Mesenteric fat pad (tissue), 1 donor: ENCODE measurements at regions not wholly inside any gene's neighbourhood (a gene's known extent, or its start where the extent isn't known, plus 50 kb on each side); places are given as distances from the start of the nearest gene placed in this dataset.
"Not testable (repeated sequence)": the region's sequence is repeated elsewhere in the genome, so short reads cannot be mapped to it uniquely, and the experiment has no call there.

Experiments
- DNase-seq: peaks from one replicate; pipeline ENCODE4 v3.0.0-alpha.2; 2020; ENCODE audit warnings: low spot score
- donor health status: DM: yes; HTN: yes; CAD: no.

DNA sequence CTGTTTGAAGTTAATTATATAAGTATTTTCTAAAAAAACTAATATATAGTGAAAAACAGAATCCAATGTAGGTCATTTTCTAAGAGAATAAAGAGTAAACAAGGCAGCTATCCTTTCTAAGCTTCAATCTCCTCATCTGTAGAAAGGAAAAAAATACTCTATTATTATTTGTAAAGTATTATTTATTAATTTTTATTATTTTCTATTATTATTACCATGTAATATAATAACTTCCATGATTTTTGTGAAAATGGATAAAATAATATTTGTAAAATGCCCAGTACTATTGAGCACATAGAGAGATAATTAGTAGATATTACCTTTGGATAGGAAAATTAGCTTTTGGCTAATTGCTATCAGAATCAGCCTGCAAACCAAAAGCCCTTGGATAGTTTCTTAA, 684.4 kb downstream of the MTRR start:
- DNase-seq: no peak

DNA sequence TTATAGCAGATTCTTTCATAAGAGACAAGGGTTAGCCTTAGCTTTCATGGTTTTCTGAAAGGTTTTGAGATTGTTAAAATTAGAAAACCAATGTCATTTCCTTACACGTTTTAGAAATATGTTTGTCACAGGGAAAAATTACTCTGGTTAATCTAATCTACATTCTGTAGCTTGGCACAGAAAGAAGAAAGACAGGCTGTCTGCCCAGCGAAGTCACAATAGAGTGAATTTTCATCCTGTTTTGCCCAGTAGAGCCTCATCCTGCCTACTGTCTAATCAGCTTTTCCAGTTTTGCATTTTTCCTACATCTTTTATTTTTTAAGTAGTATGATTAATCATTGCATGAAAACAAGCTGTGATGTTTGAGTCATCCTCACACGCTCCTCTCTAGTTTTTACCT, 688.8 kb downstream of the MTRR start:
- no peak for DNase-seq

- no peak for DNase-seq
Observed at GRCh38 chr5:8560776-8561175, 691.8 kb downstream of the MTRR start.

DNA sequence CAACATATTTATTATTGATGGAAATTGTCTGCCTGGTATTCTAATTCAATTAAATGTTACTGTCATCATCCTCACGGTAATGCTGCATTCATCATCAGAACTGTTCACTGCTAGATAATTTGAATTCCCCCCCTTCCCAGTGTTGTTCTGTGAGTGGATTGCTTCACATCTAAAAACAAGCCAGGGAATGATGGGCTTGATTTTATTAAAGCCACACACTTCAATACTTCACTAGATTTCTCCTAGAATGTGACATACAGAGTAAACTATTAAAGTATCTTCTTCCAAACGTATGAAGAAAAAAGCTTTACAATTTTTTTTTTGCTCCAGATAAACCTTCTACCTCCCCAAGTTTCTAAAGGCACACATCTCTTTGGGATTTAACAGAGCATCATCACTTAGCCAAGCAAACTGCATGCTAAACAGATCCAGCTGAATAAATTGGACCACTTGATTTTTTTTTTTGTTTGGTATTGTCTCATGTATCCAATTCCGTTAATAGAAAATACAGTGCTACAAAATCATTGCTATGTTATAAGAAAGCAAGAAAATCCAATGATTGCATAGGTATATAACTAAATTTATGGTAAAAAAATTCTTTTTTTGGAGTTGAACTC, 692.4 kb downstream of the MTRR start:
- DNase-seq: no peak

GRCh38 chr5:8561854-8562253, 692.9 kb downstream of the MTRR start:
- DNase-seq: no peak

DNA sequence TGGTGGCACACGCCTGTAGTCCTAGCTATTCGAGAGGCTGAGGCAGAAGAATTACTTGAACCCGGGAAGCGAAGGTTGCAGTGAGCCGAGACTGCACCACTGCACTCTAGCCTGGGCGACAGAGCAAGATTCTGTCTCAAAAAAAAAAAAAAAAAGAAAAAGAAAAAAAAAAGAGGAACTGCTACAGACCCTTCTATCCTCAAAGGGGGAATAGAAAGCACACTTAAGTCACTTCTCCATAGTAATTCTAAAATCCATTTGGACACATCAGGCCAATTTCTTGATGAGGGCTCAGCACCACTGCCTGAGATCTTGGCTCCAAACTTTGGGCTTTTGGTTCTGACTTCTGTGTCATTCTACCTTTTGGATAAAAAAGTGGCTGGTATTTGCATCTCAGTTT, 694.6 kb downstream of the MTRR start:
- DNase-seq: not testable (repeated sequence)

DNA sequence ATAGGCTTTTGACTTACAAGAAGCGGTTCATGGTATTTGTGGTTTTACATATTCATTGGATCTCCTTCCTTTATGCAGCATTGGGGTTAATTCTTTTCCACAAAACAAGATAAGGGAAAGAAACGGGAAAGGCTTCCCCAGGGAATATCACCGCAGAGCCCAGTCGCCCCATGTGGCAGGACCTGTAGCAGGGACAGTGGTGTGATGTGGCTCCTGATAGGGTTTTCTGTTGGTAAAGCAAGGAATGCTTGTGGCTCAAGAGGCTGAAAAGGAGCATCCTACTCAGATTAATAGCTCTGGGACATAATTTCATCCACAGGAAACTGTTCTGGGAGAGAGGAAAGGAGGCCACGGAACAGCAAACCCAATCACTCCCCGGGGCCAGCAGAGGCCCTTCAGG, 699.9 kb downstream of the MTRR start:
- no peak for DNase-seq

DNA sequence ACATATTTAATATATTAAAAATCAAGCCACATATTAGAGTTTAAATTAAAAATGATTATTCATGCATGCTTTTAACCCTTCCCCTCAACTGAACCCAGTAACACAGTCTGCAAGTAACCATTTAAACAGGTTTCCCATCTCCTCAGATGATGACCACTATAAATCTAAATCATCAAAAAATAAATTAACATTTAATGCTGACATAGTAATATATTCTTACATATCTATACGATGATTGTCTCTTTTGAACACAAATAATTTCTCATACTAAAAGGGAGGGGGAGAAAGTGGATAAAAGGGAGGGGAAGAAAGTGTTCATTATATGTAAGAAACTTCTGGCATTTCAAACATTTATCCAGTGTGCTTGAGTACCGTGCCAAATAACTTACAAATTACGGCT, 701.6 kb downstream of the MTRR start:
- DNase-seq: no peak

GRCh38 chr5:8576178-8576577, 707.2 kb downstream of the MTRR start:
- no peak for DNase-seq

GRCh38 chr5:8577792-8578191, 708.8 kb downstream of the MTRR start:
- no peak for DNase-seq

GRCh38 chr5:8580298-8580697, 711.4 kb downstream of the MTRR start:
- DNase-seq: no peak

DNA sequence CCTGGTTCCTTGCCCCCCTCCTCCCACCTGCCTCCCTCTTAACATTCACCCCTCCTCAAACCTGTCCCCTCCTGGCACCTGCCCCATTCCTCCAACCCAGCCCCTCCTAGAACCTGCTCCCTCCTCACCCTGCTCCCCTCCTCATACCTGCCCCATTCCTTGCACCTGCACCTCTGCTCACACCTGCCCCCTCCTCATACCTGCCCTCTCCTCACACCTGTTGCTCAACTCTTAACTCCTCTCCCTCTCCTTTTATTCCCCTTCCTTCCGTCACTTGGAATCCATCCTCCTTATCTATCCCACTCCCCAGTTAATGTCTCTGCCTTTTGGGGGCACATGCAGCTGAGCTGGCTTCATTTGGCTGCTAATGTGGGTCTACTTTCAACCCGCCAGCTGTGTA, 712.1 kb downstream of the MTRR start:
- DNase-seq: no peak

DNA sequence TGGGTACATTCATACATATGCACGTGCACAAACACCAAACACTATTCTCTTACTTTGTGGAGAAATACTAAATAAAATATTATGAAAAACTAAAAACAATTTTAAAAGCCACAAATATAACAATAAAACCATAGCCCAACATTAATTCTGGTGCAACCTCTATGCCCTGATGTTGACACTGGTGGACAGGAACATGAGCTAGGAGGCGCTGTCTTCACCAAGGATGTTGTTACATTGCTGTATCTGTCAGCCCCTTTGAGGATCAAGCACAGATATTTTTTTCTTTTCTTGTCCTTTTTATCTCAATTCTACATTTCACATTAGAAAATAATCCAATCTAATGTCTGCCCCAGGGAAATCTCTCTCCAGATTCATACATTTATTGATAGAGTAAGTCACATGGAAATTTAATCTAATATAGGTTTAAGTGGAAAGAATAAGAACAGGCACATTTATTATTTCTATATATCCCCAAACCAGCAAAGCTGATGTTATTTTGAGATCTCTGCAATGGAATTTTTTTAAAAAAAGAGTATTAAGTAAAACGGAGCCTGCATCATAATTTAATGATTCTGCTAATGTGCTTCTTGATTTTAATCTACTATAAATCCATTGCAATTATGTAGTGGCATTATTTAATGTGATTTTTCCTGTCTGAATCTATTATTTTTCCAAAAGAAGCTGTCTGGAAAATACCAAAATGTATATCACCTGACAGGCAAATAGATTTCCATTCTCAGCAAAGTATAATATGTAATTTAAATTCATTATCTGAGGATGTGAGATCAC, 716.5 kb downstream of the MTRR start:
- DNase-seq: no peak

DNA sequence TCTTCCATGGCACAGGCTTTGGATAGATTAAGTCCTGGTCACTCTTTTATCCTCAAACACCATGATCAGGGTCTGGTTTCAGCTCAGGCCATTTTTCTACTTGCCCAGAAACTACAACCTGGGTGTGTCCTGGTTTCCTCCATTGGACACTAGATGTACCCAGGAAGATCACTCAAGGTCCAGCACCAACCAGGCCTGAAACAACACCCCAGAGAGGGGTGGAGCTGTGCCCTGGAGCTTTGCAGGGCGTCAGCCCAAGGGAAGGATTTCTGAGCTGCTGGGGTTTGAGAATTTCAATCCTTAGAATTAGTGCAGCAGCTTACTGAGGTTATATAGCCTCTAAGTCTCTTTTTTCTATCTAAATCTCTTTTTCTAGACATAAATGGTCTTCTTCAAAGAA, 722.0 kb downstream of the MTRR start:
- no peak for DNase-seq

DNA sequence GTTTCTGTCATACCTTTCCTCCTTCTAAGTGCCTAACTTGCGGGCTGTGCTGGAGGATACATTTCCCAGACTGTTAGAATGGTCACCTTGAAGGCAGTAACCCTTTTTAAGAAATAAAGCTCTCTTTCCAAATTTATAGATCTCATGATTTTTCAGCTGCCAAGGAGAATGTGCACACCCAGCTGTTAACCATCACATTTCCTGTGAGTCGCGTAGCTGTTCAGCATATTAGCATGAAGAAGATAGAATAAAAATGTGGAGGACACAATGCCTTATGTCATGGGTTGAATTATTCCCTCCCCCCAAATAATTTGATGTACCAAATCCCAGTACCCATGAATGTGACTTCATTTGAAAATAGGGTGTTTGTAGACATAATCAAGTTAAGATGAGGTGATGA, 729.4 kb downstream of the MTRR start:
- DNase-seq: no peak

DNA sequence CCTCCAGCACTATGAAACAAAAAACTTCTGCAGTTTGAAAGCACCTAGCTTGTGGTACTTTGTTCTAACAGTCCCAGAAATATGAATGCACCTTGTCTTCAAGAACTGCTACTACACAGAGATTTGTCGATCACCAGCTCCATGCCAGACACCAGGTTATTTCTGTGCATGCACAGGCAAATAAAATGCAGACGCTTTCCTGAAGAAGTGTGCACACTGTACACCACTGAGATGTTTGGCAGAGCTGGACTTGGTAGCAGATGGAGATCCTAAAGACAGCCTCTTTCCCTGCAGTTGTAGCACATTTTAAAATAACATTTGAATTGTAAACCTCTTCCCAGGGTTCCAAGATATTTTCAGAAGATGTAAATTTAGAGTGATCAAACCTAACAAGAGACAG, 730.0 kb downstream of the MTRR start:
- DNase-seq: no peak

DNA sequence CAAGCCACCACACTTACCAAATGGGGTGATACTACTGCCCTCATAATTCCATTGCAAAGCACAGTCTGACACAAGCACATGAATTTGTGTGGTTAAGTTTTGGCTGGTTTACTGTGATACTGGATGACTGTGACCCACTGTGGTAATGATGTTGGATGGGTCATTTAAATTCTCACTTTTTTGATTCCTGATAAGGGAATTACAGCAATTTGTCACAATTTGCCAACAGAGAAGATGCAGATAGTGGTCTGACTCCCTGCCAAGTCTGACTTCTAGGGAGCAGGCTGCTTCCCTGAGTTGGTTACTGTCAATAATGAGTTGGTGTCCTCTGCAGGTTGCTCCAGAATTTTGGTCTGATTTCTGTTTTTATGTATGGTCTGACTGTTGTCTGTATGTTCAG, 731.9 kb downstream of the MTRR start:
- no peak for DNase-seq

- DNase-seq: no peak
Observed at GRCh38 chr5:8601831-8602354, 732.9 kb downstream of the MTRR start.

DNA sequence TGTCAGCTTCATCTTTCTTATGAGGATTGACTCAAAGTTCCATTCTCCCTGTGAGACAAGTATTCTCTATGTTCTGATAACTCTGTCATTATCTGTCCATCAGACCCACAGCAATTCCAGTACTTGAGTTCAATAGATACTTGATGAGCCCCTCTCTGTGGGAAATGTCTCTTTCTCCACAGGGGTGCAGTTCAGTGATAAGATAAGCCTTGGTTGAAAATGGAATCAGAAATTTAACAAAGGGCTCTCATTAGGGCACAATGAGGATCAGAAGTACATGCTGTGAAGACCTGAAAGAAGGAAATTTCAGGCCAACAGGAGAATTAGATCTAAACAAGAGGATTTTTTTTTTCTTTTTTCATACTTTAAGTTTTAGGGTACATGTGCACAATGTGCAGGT, 737.3 kb downstream of the MTRR start:
- DNase-seq: no peak

GRCh38 chr5:8611067-8611466, 742.1 kb downstream of the MTRR start:
- no peak for DNase-seq

DNA sequence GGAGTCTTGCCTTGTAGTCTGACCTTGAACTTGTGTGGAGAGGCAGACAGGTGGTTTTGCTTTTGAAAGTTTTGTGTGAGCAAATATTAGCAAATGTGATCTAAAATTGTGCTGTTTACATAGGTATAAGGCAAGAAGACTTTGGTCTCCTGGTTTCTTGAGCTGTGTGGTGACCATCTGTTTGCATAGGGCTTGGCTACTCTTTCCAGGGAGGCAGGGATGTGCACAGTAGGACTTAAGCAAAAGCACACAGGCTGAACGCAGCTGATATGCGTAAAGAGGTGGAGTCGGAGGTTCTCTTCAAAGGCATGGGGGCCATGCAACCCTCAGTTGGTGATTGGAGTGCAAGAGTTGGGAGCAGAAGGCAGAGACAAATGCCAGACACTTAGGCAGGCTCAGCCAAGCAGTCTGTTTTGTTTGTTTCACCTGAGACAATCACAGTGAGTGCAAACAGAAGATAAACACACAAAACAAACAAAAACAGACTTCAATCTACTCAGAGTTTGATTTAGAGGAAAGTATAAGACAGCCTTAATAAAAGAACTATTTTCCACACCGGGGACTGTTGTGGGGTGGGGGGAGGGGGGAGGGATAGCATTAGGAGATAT, 744.2 kb downstream of the MTRR start:
- no peak for DNase-seq

DNA sequence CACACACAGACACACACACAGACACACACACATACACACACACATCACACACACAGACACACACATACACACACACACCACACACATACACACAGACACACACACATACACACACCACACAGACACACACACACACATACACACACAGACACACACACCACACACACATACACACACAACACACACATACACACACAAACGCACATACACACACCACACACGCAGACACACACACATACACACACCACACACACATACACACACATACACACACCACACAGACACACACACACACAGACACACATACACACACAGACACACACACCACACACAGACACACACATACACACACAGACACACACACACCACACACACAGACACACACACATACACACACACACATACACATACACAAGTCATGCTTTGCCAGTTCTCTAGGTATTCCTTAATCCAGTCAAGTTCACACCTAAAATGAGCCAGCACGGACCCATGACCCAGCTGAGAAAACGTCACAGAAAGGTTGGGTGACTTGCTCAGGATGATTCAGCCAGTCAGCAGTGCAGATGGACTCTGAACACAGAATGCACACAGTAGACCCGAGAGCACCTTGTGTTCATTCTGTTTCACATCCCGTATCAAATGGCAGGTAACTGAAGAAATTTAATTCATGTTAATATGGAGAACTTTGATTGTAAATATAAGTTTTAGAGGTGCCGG, 746.4 kb downstream of the MTRR start:
- DNase-seq: no peak
